GM19324 (cell line): ENCODE measurements at regions not wholly inside any gene's neighbourhood (a gene's known extent, or its start where the extent isn't known, plus 50 kb on each side); places are given as distances from the start of the nearest gene placed in this dataset.

Experiments
- ATAC-seq: cut with Tn5 transposase; IDR thresholded peaks from one replicate; pipeline ENCODE4 v1.9.1; 2021; ENCODE audit warnings: mild to moderate bottlenecking, moderate library complexity; ENCODE audit not compliant: unreplicated experiment, low FRiP score

DNA sequence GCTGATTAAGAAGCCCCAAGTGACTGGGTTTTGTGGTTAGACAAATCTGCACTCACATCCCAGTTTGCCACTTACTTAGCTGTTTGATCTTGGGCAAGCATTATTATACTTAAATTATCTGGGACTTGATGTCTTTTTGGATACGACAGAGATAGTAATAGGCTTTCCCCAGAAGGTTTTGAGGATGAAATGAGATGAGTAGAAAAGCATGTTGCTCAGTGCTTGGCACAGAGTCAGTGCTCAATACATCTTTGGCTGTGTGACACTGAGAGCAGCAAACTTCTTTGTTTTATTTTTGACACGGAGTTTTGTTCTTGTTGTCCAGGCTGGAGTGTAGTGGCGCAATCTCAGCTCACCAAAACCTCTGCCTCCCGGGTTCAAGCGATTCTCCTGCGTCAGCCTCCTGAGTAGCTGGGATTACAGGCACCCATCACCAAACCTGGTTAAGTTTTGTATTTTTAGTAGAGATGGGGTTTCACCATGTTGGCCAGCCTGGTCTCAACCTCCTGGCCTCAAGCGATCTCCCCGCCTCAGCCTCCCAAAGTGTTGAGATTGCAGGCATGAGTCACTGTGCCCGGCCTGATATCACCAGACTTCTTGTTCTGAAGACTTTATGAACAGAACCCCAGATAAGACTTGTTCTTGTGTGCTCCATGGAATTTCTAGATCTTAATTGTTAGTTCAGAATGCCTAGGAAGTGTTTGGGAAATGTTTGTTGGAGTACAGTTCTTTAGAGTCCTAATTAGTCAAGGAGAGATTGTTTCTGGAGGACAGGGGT lies 521.2 kb downstream of the SLC4A3 start:
- ATAC-seq: no peak

DNA sequence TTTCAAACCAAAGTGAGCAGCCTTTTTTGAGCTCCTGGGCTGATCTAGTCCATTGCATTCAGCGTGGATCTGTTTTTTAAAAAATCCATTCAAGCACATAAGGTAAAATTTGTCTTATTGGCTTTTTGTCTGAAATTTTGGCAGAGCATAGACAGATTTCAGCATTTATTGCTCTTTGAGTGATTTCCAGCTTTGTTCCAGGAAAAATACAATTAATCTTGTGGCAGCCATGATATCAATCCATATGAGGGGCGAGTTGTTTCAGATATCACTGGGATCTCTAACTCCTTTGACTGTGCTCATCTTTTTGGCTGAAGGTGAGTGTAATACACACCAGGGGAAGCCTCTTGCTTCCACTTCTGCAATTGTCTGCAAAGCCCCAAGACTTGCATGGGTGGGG lies 523.9 kb downstream of the SLC4A3 start:
- no peak for ATAC-seq

DNA sequence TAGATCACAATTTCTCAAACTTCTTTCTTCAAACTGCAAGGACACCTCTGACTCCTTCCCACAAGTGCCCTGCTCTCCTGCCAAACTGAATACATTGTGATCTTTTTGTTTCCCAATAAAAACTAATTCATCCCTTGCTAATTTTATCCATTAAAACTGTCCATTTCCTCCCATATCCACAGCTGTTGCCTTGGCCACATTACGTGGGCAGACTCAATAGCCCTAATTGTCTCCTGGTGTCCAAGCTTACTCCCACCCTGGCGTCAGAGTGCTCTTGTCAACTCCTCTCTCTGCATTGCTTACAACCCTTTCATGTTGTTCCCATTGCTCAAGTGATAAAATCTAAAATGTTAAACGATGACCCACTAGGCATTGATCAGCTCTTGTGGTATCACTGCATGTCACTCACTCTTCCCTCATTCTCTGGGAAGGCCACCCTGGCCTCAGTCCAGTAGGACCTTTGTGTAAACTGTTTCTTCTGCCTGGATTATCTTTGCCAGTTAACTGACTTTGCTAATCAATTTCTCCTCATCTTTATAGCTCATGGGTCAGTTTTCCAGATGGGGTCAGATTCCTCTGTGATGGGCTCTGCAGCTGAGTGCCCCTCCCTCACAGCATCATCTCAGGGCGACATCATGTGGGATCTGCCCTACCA lies 525.0 kb downstream of the SLC4A3 start:
- ATAC-seq: no peak

DNA sequence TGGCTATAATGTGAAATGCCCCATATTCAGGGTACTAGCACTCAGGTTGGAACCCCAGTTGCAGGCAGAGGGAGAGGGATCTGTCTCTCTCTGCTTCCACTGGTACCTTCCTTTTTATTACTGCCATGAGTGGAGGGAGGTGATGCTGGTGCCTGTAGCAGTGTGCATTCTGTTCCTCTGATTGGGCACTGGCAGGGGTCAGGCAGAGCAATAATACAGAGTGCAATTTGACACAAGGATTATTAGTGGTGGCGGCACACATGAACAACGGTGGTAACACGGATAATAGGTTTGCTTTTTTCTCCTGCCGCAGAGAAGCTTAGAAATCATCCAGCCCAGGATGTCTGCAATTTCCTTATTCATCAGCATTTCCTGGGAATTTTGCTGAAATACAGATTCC lies 525.7 kb downstream of the SLC4A3 start:
- no peak for ATAC-seq

DNA sequence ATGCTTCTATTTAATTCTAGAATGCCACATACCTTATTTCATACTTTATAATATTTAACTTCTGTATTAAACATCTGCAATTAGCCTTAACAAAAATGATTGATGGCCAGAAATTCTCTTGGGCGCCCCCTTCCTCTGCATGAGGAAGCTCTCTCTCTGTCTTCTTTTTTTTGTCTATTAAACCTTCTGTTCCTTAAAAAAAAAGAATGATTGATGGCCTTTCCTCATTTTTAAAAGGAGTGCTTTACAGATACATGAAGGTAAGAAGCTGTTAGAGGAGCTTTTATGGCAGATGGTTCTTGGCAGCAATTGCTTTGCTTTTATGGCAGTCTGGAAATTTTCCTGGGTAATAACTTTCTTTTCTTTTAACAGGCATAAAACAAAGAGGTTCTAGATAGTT lies 526.9 kb downstream of the SLC4A3 start:
- no peak for ATAC-seq

DNA sequence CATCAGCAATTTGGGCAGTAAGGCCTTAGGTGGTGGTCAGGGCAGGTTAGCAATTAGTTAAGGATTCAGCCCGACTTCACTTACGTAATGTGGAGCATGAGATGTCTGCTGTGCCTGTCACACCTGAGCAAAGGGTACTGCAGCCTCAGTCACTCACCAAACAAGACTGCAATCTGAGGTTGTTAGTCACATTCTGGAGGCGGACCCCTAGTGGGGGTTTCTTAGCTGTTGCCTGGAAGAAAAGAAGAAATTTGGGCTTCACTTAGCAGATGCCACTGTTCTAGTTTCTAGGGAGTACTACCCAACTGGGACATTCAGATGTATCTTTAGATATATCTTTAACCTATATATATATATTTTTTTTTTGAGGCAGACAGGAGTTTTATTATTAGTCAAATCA lies 529.9 kb downstream of the SLC4A3 start:
- no peak for ATAC-seq

DNA sequence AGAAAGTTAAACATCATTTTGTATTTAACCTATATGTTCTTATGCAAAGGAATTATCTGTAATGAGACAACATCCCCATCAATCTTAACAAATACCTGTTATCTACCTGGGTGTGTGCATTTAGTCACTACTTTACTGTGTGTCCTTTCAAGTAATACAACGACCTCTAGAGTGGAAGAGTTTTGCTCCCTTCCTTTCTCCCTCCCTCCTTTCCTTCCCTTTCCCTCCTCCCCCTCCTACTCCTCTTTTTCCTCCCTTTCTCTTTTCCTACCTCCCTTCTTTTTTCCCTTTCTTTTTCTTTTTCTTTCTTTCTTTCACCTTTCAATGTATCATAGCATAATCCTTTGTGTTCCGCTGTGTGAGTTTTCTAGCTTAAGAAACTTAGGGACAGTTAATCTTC lies 532.3 kb downstream of the SLC4A3 start:
- ATAC-seq: no peak

DNA sequence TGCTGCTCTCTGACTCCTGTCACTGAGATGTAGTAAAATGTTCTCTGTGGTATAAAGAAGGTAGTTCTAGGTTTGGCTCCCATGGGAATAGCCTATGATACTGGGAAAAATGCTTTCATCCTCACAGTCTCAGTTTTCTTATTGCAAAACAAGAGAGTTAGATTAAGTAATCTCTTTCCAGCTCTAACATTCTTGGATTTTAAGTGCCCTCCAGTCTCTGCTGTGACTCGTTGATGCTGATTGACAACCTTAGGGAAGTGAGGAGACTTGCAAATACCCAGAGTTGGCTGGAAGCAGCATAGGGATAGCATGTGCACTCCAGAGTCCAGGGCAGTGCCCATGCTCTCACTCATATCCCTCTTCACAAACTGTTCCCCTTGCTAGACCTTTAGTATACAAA lies 534.9 kb downstream of the SLC4A3 start:
- ATAC-seq: no peak

DNA sequence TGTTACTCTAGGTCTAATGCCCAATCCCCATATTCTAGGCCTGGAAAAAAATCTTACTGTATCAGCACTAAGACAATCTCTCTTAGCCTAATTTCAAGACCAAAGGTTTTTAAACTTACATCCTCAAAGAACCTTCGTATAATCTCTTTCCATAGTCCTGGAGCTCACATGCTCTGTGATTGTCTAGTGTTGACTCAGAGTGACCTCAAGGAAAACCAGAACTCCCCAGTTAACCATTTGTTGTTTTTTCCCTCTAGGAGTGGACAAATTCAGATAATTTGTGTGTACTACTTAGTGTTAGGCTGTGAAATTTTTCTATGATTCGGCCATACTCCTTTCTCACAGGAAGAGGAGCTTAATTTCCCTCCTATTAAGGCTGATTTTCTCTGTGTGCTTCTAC lies 536.1 kb downstream of the SLC4A3 start:
- no peak for ATAC-seq

DNA sequence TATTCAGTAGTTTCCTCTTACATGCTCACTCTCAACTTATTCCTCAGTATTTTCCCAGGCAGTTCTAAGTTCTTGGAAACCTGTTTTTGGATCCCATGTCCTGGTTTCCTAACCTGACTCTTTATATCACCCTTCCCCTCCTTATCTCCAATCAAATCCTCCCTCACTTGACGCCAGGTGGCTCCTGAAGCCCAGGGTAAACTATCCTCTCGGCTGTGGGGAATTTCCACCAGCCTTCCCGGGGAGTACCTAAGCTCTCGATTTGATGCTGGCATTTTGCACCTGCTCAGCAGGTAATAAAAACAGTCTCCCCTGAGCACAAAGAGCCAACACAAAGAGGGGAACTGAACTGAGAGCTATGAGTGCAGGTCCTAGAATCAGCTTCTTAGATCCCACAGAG lies 538.0 kb downstream of the SLC4A3 start:
- ATAC-seq: no peak

DNA sequence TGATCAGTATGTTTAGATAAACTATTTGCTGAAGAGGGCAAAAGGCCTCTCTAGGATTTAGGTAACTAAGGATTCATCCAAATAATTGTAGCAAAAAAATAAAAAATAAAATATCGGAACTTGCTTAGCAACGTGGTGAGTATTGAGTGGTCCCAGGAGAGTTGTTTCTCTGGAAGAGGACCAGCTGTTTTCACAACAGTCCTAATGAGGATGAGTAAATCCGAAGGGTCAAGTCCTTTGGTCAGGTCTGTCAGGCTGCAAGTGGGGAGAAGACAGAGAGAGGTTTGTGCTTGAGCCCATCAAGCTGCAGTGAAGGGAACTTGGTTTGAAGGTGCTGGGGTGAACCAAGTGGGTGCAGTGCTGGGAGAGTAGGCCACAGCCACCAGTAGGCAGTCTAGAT lies 539.2 kb downstream of the SLC4A3 start:
- no peak for ATAC-seq

DNA sequence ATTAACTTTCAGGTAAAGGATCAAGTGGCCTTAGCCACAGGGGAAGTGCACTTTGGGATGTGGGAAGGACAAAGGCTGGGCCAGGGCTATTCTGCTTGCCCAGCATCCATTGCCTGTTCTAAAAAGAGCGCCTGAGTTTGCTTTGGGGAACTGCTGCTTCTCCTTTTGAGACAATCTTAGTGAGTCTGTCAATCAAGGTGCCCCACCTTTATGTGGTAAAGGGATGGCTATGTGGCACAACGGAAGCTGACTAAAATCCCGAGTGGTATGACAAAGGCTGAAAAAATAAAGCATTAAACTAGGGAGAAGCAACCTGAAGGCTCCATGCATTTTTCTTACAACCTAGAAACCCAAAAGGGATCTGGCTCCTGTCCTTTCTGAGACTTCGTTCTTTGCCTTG lies 540.5 kb downstream of the SLC4A3 start:
- ATAC-seq: no peak

DNA sequence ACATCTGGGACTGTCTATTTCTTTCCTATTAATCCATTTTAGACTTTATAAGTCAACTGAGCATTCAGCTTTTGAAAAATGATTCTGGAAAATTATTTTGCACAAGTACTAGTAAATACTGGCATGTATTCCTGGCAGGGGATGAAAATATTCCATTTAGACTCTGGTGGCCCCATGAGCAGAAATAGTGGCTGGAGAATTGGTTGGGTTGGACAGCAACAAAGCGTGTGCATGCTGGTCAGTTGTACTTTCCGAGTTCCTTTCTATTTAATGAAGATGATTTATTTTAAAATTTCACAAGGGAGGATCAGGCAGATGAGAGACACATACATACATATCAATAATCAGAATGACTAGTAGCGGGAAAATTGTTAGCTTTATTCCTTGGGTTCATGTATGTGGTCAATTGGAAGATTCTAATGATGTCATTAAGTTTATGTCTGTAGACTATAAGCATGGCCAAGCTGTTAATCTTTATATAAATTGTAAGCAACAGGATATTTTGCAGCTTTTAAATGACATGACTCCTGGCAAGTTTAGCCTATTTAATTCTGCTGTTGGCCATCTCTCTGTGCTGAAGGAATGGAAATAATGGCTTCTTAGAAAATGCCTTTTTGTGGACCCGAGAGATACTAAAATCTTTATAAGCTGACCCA lies 541.6 kb downstream of the SLC4A3 start:
- no peak for ATAC-seq

DNA sequence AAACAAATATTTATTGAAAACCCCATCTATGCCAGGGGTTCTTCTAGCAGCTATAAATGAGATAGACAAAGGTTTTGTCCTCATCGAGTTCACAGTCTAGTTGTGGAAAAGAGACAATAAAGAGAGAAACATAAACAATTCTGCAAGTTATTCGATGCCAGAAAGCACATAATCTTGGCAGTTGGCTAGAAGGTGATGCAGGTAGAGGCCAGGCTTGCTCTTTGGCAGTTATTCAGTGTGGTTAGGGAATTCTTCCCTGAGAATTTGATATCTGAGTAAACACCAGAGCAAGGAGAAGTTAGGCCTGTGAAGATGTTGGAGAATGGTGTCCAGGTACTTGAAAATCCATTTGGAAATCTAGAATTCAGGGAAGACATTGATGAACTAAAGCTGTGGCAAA lies 547.4 kb downstream of the SLC4A3 start:
- ATAC-seq: no peak

DNA sequence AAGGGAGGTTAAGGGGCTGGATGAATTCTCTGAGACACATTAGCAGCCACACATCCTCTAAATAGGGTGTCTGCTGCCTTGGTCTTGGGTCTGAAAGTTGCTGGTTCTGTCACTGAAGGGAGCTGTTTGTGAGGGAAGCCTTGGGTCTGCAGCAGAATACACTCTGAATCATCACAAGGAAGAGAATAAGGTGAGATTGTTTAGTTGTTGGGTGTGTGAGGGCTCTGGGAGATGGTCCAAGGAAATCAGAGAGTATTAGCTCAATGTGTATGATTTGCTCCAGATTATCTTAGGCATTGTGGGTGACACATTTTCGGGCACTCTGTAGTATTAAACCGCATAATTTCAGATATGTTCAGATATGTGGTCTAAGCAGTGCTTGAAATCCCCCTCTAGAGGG lies 548.5 kb downstream of the SLC4A3 start:
- no peak for ATAC-seq

DNA sequence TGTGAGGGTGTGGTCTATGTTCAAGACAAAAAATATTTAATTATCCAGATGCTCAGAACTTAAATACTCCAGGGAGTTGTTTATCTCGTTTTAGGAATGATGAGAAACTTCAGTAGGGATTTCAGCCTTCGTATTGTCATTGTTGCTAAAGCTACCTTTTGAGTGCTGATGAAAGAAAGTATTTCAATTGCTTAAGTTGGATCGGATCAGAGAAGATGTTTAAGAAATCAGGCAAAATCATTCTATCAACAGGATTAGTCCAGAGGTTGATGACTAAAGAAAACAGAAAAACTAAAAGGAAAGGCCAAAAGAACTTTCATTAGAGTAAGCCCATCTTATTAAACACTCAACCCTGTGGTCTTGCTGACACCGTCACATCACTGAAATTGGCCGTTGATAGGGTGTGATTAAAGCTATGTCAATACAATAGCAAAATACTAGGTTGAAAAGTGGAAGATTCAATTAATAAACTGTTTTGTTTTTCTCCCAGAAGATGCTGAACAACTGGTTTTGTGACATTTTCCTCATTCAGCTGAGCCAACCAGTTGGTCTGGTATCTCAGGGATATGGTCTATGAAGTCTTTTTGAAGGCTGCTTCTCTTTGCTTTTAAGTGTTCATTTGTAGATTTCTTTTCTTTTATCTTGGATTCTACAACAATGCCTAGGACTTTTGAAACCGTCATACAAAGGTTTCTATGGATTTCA lies 551.7 kb downstream of the SLC4A3 start:
- no peak for ATAC-seq

DNA sequence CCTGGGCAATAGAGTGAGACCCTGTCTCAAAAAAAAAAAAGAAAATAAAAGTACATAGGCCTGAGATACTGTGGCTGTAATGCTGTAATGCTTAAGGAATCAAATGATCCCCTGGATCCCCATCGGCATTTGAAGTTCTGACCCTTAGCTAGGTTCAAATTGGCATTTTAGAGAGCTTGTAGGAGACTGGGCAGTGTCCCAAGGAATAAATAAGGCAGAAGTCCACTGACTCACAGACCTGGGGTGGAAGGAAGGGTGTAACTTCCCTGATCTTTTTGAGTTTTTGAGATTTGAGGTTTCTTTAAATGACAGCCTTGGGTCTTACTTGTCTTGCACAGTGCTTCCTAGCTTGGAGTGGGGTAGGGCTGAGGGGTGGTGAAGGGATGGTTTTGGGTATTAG lies 553.7 kb downstream of the SLC4A3 start:
- ATAC-seq: no peak

DNA sequence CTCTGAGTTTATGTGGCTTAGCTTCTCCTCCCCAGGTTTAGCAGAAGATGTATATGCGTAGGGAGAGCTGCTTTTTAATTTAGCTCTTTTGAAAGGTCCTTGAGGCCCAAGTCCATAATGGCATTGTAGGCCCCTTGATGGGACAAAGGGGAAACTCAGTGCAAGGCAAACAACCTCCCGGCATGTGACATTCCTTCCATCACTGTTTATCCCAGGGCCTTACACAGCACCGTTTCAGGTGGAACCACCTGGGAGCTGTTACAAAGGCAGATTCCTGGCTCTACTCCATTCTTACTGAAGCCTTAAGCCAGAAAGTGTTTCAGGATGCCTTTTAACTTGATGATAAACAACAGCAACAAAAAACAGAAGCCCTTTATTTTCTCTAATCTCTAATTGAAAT lies 555.4 kb downstream of the SLC4A3 start:
- ATAC-seq: no peak

DNA sequence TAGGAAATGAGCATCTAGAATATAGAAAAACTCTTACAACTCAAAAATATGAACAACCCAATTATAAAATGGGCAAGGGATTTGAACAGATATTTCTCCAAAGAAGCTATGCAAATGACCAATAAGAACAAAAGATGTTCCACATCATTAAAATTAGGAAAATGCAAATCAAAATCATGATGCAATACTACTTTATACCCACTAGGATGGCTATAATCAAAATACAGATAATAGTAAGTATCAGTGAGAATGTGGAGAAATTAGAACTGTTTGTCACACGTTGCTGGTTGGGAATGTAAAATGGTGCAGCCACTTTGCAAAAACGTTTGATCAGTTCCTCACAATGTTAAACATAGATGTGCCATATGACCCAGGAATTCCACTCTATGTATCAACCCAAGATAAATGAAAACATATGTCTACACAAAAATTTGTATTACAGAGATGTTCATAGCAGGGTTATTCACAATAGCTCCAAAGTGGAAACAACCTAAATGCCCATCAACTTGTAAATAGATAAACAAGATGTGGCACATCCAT lies 558.4 kb downstream of the SLC4A3 start:
- no peak for ATAC-seq

DNA sequence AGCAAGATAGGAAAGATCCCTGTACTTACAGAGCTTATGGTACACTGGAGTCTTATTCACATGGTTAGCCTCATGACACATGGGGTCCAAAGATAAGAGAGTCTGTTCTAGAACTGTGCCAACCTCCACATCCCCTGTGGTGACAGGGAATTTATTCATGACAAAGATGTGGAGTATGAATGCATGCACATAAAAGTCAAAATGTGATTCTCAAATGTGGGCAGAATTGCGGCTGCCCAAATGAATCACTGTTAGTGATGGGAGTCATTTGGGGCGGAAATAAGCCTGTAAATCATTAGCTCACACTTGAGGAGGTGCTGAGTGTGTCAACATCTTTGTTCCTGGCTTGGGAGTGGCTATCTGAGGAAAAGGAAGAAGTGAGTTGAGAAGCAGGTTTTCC lies 560.6 kb downstream of the SLC4A3 start:
- no peak for ATAC-seq

DNA sequence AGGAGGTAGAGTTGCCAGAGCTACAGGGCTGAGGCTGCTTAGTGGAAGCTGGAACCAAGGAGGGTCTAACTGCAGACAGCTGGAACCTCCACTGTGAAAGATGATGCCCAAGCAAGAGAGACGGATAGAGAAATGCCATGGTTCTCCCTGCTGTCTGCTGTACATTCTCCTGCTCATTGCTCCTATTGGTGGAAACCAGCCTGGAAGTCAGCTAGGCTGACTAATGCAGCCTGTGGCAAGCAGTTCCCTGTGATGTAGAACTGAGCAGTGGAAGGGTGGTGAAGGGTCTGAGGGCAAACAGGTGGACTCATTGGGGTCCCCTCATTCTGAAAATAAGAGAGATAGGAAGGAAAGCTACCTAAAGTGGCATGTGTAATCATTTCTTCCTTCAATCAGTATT lies 563.6 kb downstream of the SLC4A3 start:
- no peak for ATAC-seq
